Midbrain (tissue), 1 donor: ENCODE measurements at regions not wholly inside any gene's neighbourhood (a gene's known extent, or its start where the extent isn't known, plus 50 kb on each side); places are given as distances from the start of the nearest gene placed in this dataset.
"Not testable (repeated sequence)": the region's sequence is repeated elsewhere in the genome, so short reads cannot be mapped to it uniquely, and the experiment has no call there.

Experiments used
- DNase-seq: peaks from one replicate; lab custom pipeline; 2025; lab: John Stamatoyannopoulos, UW

DNA sequence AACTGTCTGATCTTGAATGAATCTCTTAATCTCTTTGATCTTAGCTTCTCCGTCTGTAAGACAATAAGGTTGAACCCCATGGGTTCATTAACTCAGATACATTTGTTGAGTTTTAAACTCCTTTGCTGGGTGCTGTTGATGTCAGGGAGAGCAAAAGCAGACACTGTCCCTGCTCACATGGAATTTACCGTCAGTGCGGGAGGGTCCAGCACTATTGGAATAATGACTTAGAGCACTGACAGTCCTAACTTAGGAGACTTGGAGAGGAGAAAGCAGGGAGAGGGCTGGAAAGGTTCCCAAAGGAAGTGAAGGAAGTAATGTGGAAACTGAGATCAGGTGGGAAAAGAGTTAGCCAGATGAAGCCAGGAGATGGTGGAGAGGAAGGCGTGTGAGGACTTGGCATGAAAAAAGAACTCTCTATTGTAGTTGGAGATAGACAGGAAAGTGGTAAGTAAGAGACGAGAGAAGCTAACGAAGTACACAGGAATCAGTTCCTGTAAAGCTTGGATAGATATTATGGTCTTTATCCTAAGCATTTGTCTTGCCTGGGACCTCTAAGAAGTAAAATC, 141.4 kb upstream of the SERTAD2 start:
- DNase-seq = no peak

DNA sequence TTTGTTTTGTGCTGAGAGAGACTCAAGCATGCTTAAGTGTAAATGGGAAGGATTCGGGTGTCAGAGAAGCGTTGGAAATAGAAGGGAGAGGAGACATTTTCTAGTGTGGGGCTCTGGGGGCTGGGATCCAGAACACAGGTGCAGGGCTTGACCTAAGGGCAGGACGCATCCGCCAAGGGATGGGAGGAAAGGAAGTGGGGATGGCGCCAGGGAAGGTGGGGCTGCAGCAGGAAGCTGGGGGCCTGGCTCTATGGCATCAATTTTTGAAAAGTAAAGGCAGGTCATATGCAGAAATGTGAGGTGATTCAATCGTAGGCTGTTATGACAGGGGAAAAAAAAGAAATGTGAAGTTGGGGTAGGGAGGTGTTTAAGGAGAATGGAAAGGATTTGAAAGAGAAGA, 143.2 kb upstream of the SERTAD2 start:
- DNase-seq = no peak

DNA sequence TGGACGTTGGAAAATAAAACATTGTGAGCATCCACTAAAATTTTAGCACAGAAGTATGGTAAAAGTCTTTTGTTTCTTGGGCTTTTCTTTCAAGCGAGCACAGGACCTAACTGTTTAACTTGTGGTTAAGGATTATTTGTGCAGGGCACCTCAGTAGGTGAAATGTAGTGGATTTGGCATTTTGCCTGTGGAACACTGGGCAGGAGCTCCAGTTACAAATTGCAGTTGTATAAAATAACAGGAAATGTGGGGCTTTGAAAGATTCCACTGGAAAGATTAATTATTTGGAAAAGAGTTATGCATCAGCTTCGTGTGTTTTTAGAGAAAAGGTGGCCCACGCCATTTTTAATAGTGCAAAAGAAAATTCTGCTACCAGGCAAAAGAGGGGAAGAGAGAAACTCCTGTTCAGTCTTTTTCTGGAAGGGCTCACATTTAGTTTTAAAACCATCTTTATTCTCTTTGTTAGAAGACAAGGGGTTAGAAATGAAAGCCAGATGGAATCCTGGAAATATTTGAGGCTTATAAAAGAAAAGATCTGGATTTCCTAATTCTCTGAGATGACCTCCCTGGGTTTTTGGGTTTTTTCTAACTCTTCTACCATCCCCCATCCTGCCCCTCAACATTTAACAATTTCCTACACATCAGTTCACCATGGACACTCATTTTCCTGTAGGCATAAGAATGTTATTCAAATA, 144.3 kb upstream of the SERTAD2 start:
- DNase-seq = no peak

DNA sequence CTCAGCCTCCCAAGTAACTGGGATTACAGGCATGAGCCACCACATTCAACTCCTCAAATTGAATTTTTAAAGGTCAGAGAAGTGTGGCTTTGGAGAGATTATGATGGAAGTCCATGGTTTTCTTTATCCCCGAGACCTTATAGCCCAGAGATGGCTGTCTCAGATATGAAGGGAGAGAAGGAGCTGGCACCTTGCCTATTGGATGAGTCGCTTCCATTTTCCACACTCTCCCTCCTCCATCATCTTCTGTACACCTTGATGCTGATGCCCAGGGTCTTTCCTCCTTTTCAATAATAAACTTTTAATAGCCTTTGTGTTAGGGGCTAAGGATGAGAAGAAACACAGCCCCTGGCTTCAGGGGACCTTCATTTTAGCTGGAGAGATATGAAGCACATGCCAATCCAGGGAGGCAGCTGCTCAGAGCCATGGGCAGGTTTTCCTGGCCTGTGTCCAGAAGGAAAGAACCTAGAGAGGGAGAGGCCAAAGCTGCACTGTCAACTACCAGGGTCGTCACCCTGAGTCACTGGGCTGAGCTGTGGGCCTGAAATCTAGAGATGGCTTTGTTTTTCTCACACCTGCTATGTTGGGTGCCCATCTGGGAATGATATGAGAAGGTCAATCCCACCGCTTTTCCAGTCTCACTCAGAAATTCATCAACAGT, 146.0 kb upstream of the SERTAD2 start:
- DNase-seq = no peak

DNA sequence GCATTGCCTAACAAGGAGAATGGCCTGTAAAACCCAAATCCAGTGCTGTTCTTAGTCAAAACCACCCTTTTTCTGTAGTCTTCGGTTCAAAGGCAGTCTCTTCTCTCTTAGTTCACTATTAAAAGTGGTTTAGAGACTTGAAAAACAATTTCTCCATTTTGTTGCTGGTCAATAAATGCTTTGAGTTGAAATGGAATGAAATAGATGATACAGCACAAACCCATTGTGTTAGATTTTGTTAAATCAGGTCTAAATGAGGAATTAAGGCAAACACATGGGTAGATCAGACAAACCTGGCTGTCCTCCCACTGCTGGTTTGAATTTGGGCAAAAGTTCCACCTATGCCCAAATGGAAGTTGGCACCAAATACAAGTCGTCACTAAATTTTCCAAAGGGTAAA, 150.1 kb upstream of the SERTAD2 start:
- DNase-seq = no peak

DNA sequence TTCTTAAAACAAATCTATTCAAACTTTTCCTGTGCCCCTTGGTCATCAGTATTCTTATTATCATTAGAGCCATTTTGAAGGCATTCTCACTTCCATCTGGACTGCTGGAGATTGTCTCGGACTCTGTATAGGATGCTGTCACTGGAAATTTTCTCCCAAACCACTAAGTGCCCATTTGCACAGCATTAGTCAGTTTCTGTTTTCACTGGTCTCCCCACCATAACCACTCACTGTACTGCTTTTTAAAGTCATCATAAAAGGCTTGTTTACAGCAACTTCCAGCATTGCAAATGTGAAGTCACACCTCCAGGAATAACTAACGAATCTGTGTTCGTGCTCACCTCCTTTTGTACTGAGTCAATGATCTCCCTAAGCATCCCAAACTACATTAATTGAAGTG, 150.9 kb upstream of the SERTAD2 start:
- no peak for DNase-seq

DNA sequence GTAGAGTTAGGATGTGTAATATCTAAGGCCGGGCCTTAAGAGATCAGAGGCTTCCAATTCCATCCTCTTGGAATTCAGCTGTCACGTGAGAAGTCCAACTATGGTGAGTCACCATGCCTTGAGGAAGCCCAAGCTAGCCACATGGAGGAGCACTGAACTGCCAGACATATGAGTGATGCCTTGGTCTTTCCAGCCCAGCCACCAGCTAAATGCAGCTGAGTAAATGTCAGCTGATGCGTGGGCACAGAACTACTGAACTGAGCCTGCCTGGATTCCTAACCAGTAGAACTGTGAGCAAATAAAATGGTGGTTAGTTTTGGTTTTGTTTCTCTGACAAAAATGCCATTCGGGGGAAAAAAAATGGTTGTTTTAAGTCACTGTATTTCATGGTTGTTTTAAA, 153.7 kb upstream of the SERTAD2 start:
- DNase-seq = no peak

DNA sequence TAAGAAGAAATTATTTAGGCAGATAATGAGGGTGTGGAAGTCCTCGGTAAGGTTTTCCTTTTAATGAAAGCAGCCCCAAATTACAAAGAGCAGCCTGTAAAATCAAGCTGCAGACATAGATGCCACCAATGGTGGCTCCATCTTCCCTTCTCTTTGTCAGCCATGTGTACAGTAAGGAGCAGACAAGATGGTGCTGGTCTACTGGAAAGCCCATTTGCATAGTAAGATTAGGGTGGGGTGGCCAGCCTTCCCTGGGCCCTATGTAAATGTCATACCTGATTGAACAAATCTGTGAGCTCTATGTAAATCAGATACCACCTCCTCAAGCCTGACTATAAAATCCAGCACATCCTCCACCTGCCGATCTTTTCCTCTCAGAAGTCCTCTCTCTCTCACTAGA, 154.4 kb upstream of the SERTAD2 start:
- DNase-seq = no peak

DNA sequence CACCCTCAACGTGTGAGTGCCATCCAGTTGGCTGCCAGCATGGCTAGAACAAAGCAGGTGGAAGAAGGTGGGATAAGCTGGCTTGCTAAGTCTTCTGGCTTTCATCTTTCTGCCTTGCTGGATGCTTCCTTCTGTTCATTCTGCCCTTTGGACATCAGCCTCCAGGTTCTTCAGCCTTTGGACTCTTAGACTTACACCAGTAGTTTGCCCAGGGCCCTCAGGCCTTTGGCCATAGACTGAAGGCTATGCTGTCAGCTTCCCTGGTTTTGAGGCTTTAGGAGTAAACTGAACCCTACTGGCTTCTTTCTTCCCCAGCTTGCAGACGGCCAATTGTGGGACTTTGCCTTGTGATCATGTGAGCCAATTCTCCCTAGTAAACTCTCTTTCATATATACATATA, 155.0 kb upstream of the SERTAD2 start:
- DNase-seq = no peak

DNA sequence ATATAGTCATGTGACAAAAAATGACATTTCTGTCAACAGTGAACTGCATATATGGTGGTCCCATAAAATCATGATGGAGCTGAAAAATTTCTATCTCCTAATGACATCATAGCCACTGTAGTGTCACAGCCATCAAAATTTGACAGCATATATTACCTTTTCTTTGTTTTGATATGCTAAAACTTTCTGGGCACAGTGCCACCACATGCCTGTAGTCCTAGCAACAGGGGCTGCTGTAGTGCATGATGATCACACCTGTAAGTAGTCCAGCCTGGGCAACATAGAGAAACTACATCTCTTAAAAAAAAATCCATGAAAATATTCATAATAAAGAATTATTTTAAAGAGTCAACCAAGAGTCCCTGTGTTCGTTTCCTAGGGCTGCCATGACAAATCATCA, 155.5 kb upstream of the SERTAD2 start:
- DNase-seq = no peak

DNA sequence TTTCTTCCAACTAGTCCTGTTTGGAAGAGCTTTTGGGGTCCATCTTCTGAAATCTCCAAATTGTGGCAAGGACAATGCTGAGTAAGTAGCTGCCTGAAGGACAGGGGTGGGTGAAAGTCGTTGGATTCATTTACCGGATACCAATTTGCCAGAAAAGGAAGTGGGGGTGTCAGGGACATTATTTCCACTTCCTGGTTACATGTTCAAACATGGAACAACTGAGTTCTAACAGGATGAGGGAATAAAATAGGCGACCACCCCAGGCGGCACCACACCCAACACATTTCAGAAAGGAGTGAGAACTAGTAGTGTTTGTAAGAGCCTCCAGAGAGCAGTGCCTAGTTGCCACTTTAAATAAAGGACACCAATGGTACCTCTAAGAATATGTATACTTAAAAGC, 158.6 kb upstream of the SERTAD2 start:
- no peak for DNase-seq

DNA sequence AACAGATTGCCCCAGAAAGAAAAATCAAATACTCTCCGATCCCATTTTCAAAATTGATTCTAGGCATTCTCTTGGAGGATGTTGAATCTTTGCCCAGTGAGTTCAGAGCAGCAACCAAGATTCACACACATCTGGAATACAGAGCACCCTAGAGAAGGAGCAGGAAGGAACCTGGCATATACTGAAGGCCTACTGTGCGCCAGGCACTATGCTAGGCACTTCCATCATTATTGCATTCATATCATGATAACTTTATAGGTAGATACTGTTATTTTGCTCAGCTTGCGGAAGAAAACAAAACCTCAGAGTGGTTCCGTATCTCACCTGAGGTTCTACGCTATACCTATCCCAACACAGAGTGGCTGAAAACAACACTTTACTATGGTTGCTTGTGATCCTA, 160.3 kb upstream of the SERTAD2 start:
- no peak for DNase-seq

DNA sequence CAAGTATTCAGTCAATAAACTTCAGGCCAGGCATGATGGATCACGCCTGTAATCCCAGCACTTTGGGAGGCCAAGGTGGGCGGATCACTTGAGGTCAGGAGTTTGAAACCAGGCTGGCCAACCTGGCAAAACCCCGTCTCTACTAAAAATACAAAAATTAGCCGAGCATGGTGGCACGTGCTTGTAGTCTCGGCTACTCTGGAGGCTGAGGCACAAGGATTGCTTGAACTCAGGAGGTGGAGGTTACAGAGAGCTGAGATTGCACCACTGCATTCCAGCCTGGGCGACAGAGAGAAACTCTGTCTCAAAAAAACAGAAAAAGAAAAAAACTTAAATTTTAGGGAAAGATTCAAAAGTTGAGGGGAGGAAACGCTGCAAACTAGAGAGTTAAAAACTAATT, 162.8 kb upstream of the SERTAD2 start:
- not testable (repeated sequence) for DNase-seq

DNA sequence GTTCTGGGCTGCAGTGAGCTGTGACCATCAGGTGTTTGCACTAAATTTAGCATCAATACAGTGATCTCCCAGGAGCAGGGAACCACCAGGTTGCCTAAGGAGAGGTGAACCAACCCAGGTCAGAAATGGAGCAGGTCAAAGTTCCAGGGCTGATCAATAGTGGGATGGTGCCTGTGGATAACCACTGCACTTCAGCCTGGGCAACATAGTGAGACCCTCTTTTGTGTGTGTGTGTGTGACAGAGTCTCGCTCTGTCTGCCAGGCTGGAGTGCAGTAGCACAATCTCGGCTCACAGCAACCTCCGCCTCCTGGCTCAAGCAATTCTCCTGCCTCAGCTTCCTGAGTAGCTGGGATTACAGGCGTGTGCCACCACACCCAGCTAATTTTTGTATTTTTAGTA, 163.7 kb upstream of the SERTAD2 start:
- DNase-seq = no peak

DNA sequence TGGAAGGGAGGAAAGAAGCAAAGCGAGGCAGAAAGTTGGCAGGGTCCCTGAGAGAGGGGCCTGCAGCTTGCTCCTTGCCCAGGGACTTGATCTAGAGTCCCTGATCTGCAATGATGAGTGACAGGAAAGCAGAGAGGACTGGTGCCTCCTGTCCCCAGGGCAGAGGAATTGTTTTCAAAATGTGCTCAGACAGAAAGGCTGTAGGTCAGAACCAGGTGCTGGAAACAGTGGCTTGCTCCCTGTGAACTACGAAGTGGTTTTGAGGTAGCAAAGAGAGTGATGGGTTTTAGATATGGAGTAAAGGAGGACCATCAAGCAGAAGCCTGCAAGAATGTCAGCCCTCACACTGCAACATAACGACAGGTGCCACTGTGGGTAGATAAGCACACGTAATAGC, 164.9 kb upstream of the SERTAD2 start:
- DNase-seq = no peak

DNA sequence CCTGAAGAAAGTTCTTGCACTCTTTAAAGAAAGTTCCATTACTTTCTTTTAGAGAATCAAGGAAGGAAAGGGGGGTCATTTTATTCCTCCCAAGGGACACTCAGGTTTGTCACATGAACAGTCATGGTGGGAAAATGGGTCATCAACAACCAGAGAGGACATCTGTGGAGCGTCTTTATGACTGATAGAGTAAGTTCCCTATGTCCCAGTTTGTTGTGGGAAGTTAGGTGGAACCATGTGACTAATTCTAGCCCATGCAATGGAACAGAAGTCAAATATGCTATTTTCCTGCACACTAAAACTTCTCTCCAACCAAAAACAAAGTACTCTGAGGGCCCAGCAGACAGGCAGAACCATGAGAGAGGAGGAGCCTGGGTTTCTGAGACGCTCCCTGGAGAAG, 165.6 kb upstream of the SERTAD2 start:
- no peak for DNase-seq

DNA sequence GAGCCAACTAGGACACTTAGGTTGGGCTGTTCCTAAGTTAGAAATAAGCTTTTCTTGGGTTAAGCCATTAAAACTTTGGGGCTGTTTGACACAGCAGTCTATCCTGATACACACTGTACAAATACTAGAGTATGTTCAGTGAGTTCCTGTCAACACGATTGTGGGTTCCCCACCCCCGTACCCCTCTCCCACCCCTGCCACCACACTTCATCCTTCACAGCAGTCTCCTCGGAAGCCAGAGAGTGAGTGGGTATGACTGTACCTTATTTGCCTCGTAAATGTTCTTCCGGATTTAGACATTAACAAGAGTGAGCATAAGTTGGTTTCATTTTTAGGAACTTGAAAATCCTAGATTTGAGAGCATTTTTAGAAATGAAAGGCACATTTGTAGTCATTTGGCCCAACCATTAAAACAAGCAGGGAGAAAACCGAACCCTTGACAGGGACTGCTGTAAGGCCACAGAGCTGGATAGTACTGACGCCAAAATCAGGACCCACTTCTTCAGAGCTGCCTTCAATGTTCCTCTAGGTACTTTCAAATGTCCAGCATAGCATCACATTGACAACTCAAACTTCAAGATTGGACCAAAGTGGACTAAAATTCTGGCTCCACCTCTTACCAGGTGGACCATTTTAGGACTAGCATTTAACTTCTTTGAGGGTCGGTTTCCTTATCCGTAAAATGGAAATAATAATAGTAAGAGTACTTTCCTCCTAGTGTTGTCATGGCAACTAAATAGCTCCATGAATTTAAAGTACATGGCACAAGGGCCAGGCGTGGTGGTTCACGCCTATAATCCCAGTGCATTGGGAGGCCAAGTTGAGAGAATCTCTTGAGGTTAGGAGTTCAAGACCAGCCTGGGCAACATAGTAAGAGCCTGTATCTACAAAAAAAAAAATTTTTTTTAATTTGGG, 166.3 kb upstream of the SERTAD2 start:
- no peak for DNase-seq

DNA sequence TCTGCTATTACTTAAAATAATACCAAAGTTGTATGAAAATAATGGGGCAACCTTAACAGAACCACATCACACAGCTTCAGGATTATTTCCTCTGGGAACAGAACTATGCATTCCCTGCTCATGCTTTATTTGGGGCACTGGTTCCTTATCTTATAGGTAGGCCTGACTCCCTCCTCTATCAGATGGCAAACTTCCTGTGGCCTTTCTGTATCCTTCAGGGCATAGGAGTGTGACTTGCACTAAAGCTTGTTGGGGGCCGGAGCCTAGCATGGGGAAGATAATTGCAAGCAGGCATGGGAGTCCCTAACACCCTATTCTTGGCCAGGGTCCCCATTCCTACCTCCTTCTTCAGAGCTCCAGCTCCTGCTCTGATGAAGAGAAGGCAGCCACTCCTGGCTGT, 167.2 kb upstream of the SERTAD2 start:
- no peak for DNase-seq

DNA sequence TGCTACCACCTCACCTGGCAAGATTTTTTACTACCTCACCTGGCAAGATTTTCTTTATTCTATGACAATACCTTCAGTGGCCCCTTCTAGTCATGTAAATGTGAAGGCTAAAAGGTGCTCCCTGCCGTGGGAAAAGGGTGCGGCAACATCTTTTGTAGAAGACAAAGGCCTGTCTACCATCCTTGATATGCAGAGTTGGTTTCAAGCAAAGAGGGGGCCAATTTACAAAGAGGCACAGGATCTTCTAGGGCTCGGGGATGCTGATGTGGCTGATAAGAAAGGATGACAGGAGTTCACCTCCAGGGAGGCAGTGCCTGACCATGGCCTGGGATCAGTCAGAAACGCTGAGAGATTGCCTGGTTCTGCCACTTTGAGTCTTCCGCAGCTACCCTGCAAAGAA, 165.4 kb upstream of the SLC1A4 start:
- DNase-seq = no peak

DNA sequence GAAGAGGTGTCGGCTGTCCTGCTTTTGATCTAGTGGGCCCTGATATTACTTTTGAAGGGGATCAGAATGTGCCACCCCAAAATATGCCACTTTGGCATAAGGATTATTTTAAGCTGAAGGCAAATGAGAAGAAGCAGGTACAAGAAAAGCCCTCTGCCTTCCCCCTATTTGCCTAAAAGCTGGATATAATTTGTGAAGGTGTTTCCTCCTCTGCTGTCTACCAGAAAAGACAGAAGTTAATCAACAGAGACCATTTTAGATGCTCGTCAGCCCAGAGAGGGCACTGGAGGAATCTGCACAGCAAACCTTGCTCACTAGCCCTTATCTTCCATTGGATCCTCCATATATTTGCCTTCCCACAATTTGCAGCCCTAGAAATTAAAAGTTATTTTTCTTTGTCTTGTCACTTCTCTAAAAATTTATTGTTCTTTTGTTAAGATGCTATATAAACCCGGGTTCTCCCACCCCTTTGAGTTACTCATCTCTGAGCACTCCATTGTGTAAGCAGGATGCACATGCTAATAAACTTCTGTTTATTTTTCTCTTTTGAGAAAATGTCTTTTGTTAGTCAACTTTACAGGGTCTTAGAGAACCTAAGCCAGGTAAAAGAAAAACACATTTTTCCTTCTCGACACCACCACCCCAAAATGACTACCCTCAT, 163.2 kb upstream of the SLC1A4 start:
- DNase-seq = no peak

DNA sequence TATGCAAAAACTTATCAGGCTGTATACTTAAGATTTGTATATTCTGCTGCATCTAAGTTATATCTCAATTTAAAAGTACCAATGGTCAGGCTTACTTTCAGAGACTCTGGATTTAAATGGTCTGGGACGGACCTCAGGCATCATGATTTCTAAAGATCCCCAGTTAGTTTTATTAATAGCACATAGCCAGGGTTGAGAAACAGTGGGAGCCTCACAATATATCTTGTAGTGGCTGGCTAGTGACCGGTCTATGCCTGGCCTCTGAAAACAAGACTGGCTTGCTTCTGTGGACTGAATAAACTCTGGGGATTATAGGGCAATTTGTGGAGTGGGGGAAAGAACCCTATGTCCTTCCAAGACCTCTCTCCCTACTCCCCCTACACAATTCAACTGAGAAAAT, 162.5 kb upstream of the SLC1A4 start:
- DNase-seq = no peak

DNA sequence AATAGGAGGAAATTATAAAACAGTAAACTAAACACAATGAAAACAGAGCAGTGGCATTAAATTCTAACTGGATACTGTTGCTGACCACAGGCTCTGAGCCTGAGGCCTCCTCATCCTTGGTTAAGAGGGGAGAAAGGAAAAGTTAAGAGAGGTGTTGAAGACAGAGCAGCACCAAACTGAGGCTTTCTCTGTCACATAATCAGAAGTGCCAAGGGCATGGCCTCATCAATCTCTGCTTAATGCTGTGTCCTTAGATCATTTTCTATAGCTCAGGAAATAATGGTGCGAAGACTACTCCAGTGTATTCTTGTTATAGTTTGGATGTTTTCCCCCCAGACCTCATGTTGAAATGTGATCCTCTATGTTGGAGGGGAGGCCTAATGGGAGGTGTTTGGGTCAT, 160.9 kb upstream of the SLC1A4 start:
- DNase-seq = no peak
